NOMO-1 (cell line): ENCODE measurements at regions not wholly inside any gene's neighbourhood (a gene's known extent, or its start where the extent isn't known, plus 50 kb on each side); places are given as distances from the start of the nearest gene placed in this dataset.

Experiments used
- DNase-seq, 2 experiments: peaks; one replicate each; lab custom pipeline; 2025; ENCODE audit not compliant: unreplicated experiment in 2 of 2; lab: John Stamatoyannopoulos, UW

DNA sequence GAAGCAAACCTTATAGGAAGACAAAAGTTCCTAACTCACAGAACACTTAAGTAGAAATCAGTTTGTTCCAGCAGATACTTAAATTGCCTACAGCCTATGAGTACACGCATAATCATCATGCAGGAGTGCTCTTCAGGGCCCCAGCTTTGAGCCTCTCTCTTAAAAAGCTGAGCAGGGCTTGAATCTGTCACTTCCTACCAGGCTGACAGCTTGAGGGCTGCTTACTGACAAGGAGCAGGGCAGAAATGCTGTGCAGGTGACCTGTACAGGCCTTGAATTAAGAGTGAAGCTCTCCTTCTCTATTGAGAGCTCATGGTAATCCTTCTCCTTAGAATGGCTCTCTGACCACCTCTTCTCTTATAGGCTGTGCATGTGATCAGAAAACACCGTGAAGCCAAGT is 66.5 kb upstream of the MAST4 start:
- DNase-seq = no peak

DNA sequence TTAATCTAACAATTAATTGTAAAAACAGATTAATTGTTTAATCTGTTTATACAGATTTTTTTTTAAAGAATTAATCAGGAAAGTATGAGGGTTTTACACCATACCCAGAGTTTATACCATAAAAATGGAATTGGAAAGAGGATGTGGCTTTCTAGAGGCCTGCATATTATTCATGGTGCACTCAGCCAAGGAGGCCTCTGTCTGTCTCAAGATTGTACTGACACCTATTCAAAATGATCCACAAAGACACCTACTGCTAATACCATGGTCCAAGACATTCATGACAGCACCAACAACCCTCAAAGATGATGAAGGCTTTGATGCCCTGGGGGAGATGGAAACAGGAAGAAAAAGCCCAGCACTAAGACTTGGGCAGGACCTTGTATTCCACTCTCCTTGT is 58.1 kb upstream of the MAST4 start:
- no peak for DNase-seq

- DNase-seq = no peak
These were observed 57.7 kb upstream of the MAST4 start for GRCh38 chr5:66538531-66538930.

- DNase-seq = no peak
These were observed 56.1 kb upstream of the MAST4 start for GRCh38 chr5:66540078-66540477.

DNA sequence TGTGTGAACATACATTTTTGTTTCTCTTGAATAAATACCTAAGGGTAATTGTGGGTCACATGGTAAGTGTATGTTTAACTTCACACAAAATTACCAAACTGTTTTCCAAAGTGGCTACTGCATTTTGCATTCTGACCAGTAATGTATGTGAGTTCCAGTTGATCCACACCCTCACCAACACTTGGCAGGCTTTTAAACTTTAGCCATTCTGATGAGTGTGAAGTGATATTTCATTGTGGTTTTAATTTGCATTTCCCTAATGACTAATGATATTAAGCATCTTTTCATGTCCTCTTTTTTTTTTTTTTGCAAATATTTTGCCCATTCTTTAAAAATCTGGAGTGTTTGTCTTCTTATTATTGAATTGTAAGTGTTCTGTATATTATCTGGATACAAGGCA is 53.5 kb upstream of the MAST4 start:
- DNase-seq = no peak
